Nephron (organoid): ENCODE measurements at regions not wholly inside any gene's neighbourhood (a gene's known extent, or its start where the extent isn't known, plus 50 kb on each side); places are given as distances from the start of the nearest gene placed in this dataset.

Experiments
- H3K27ac Mint-ChIP-seq, 3 experiments: 2 replicates each; pipeline ENCODE4 v1.8.0; 2020; ENCODE audit warnings: mixed read lengths in 3 of 3, mild to moderate bottlenecking in 2 of 3, moderate library complexity in 1 of 3
- H3K27me3 Mint-ChIP-seq: 2 replicates; pipeline ENCODE4 v1.8.0; 2021; ENCODE audit warnings: low read depth, mild to moderate bottlenecking, moderate library complexity, mixed read lengths
- H3K36me3 Mint-ChIP-seq: 2 replicates; pipeline ENCODE4 v1.8.0; 2020; ENCODE audit warnings: low read depth, mixed read lengths
- H3K4me1 Mint-ChIP-seq: 2 replicates; pipeline ENCODE4 v1.8.0; 2020; ENCODE audit warnings: mixed read lengths
- H3K4me3 Mint-ChIP-seq, 3 experiments: 2 replicates each; pipeline ENCODE4 v1.8.0; 2020; ENCODE audit warnings: mild to moderate bottlenecking in 3 of 3, mixed read lengths in 3 of 3, moderate library complexity in 2 of 3
- H3K9me3 Mint-ChIP-seq: 2 replicates; pipeline ENCODE4 v1.8.0; 2020; ENCODE audit warnings: mixed read lengths
- CTCF ChIP-seq, 3 experiments: fragments of 200-600 bp; sonication (generic); IDR thresholded peaks; one replicate each; pipeline ENCODE4 v1.5.0; 2021; ENCODE audit warnings: antibody characterized with exemption in 3 of 3; ENCODE audit not compliant: unreplicated experiment in 3 of 3

GRCh38 chr17:74061758-74062157, 141.7 kb upstream of the RPL38 start:
- Mint-ChIP-seq H3K4me1 (no peaks in the 10 kb centered on the region), H3K4me3 (no peak overlapping the region), H3K36me3 (no peaks in the 10 kb centered on the region), H3K27me3 (peaks cover 45% of the 10 kb centered on the region), H3K9me3 (peaks cover 5% of the 10 kb centered on the region), H3K27ac (no peak overlapping the region)
- no peak for TF ChIP-seq CTCF (IDR thresholded peaks at IDR 0.05; ENCODE audit: unreplicated experiment in 3 of 3)

- Mint-ChIP-seq H3K4me3 (no peak overlapping the region), H3K27ac (no peak overlapping the region), H3K4me1 (no peaks in the 10 kb centered on the region), H3K36me3 (no peaks in the 10 kb centered on the region), H3K9me3 (peaks cover 5% of the 10 kb centered on the region), H3K27me3 (peaks cover 40% of the 10 kb centered on the region)
- TF ChIP-seq CTCF (IDR thresholded peaks at IDR 0.05; ENCODE audit: unreplicated experiment in 3 of 3) = no peak
Measured at GRCh38 chr17:74062234-74062633, 141.2 kb upstream of the RPL38 start.

- peaks cover 8% of the 10 kb centered on the region for H3K9me3 Mint-ChIP-seq
- H3K36me3 Mint-ChIP-seq = no peaks in the 10 kb centered on the region
- H3K4me3 Mint-ChIP-seq = no peak overlapping the region
- no peaks in the 10 kb centered on the region for H3K4me1 Mint-ChIP-seq
- H3K27me3 Mint-ChIP-seq = peaks cover 40% of the 10 kb centered on the region
- no peak overlapping the region for H3K27ac Mint-ChIP-seq
- no peak for TF ChIP-seq CTCF (IDR thresholded peaks at IDR 0.05; ENCODE audit: unreplicated experiment in 3 of 3)
Measured at GRCh38 chr17:74063439-74063838, 140.0 kb upstream of the RPL38 start.

DNA sequence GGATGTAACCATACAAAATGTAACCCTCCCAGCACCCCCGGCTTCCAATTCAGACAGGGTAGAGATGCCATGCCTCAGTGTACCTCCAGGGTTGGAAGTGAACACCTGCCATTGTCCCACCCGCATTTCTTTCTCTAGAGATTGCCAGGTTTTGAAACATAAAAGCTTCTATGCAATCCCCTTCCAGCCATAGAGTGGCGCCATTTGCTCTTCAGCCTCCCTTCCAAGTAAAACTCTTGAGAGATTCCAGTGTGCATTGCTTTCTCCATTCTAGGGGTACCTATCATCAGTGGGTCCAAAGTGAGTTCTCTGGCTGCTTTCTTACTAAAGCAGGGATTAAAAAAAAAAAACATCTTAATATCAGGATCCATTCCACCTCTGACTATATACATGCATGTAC, 133.1 kb upstream of the RPL38 start:
- Mint-ChIP-seq H3K27ac (no peak overlapping the region), H3K27me3 (peaks cover 20% of the 10 kb centered on the region), H3K4me1 (no peaks in the 10 kb centered on the region), H3K36me3 (no peaks in the 10 kb centered on the region), H3K4me3 (no peak overlapping the region), H3K9me3 (peaks cover 31% of the 10 kb centered on the region)
- no peak for TF ChIP-seq CTCF (IDR thresholded peaks at IDR 0.05; ENCODE audit: unreplicated experiment in 3 of 3)

GRCh38 chr17:74070998-74071679, 132.3 kb upstream of the RPL38 start:
- Mint-ChIP-seq H3K27me3 (peaks cover 14% of the 10 kb centered on the region), H3K36me3 (no peaks in the 10 kb centered on the region), H3K4me1 (no peaks in the 10 kb centered on the region), H3K27ac (no peak overlapping the region), H3K4me3 (no peak overlapping the region), H3K9me3 (peaks cover 31% of the 10 kb centered on the region)
- no peak for TF ChIP-seq CTCF (IDR thresholded peaks at IDR 0.05; ENCODE audit: unreplicated experiment in 3 of 3)

GRCh38 chr17:74072340-74072739, 131.1 kb upstream of the RPL38 start:
- Mint-ChIP-seq H3K27me3 (peaks cover 14% of the 10 kb centered on the region), H3K27ac (no peak overlapping the region), H3K4me1 (no peaks in the 10 kb centered on the region), H3K9me3 (peaks cover 31% of the 10 kb centered on the region), H3K36me3 (no peaks in the 10 kb centered on the region), H3K4me3 (no peak overlapping the region)
- TF ChIP-seq CTCF (IDR thresholded peaks at IDR 0.05; ENCODE audit: unreplicated experiment in 3 of 3) = no peak
